IPS-NIHi7 (cell line): ENCODE measurements at regions not wholly inside any gene's neighbourhood (a gene's known extent, or its start where the extent isn't known, plus 50 kb on each side); places are given as distances from the start of the nearest gene placed in this dataset.

ENCODE experiments used
- DNase-seq: peaks from one replicate; pipeline ENCODE4 v3.0.0; 2012; ENCODE audit warnings: mixed read lengths; ENCODE audit errors: extremely low spot score

DNA sequence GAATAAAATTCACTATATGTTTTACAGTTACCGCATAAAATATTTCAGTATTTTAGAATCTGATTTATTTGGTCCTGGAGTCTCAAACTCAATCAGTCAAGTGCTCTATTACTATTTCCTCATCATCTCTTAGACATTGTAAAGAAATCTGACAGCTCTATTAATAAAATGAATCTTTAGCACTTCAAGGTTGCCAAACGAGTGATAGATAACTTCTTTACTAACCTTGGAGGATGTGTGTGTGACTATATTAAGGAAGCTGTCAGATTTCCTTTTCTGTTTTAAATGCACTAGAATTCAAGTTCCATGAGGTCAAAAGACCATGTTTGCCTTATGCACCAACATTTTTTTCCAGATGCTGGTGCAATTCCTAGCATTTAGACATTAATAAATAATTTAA, 389.8 kb upstream of the AZI2 start:
- no peak for DNase-seq

DNA sequence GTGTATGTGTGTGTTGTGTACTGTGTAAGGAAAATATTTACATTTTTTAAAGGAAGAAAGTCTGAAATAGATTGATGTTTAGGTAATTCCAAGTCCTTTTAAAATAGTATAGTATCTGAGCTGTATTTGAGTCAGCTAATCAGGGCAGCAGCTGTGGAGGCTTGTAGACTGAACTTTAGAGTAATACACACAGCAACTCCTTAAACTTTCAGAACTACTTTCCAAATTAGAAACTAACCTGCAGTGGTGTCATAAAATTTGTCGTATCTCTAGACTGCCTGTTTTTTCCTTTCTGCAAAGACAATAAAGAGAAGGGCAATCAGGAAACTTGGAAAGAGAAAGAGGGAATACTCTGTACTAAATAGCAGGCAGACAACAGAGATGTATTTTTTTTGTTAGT, 391.0 kb upstream of the AZI2 start:
- no peak for DNase-seq

- no peak for DNase-seq
These were observed 394.6 kb upstream of the AZI2 start for GRCh38 chr3:28743271-28743670.

DNA sequence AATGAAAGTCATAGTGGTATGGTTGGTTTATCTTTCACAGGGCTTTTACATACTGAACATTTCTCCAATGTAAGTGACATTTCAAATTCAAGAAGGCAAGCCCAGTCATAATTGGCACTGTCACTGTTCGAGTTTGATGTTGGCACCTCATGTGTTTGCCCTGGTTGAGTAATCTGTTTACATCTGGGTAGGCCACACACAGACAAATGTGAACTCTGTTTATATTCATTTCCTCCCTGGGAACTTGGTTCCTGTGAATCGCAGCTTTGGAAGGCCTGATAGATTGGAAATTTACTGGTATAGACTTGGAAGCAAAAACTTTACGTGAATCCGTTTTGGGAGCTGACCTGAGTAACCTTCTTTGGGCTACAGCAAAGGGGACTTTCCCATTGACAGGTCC, 395.2 kb upstream of the AZI2 start:
- DNase-seq = no peak

GRCh38 chr3:28745436-28745835, 396.8 kb upstream of the AZI2 start:
- DNase-seq = no peak

DNA sequence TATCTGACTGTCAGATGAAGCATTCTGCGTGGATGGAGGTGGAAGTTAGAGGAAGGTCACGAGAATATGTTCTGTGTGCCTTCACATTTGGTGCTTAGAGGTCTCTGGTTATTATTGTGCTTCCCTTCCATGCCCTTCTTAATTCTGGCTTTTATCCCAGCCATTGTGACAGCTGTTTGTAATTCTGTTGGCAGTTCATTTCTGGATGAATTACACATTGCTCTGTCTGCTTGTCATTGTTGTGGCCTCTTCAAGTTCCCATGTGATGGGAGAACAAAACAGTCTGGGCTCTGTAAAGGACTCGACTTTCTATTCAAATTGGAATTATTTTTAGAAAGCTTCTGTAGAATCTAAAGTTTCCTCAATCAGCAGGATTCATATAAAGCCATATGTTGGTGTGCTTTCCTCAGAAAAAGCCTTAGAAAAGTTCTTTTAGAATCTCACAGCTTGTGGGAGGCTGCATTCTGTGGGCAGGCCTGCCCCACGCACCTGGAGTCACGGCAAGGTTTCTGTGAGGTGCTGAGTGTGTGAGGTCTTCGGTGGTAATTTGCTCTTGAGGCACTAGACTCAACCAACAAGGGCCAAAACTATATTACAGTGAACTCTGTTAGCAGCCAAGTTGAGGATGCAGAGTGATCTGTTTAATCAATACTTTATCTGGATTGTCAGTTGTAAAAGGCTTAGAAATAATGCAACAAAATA, 397.4 kb upstream of the AZI2 start:
- no peak for DNase-seq

DNA sequence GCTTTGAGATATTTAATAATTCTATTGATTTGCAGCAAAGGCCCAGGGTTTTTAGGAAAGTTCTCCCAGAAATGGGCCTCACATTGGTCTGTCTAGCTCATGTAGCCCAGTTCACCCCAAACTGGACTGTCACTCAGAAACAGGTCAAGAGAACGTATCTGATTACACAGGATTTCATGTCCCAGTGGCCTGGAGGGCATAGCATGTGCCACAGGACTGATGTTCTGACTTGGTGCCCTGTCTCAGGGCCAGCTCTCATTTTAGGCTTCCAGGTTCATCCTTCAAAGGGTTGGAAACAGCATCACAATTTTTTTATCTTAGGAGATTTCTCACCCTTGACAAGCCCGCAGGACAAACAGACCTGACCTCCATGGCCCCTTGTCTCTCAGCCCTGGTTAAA, 398.4 kb upstream of the AZI2 start:
- no peak for DNase-seq

DNA sequence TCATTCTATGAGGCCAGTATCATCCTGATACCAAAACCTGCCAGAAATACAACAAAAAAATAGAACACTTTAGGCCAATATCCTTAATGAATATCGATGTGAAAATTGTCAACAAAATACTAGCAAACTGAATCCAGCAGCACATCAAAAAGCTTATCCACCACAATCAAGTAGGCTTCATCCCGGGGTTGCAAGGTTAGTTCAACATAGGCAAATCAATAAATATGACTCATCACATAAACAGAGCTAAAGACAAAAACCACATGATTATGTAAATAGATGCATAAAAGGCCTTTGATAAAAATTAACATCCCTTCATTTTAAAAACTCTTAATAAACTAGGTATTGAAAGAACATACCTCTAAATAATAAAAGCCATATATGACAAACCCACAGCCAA, 403.2 kb upstream of the AZI2 start:
- DNase-seq = no peak

GRCh38 chr3:28752290-28752689, 403.7 kb upstream of the AZI2 start:
- DNase-seq = no peak

GRCh38 chr3:28756056-28756455, 407.4 kb upstream of the AZI2 start:
- no peak for DNase-seq

DNA sequence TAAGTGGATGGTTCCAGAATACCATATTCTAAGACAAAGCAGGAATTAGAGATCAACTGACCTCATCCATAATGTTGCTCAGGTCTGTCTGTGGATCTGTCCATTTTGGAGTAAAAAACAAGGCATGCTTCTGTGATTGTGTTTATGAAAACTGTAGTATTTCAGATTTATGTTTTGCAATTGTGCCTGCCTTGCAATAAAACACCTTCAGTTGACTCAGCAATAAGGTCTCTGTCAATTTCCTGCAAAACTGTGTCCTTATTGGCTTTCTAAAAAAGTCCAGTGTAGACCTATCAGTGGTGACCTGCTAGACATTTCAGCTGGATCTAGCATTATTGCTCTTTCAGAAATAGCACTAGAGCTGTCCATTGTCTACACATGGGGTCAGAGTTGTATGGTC, 409.5 kb upstream of the AZI2 start:
- no peak for DNase-seq

- no peak for DNase-seq
These were observed 412.8 kb upstream of the AZI2 start for GRCh38 chr3:28761375-28761774.

GRCh38 chr3:28765194-28765593, 416.6 kb upstream of the AZI2 start:
- no peak for DNase-seq

DNA sequence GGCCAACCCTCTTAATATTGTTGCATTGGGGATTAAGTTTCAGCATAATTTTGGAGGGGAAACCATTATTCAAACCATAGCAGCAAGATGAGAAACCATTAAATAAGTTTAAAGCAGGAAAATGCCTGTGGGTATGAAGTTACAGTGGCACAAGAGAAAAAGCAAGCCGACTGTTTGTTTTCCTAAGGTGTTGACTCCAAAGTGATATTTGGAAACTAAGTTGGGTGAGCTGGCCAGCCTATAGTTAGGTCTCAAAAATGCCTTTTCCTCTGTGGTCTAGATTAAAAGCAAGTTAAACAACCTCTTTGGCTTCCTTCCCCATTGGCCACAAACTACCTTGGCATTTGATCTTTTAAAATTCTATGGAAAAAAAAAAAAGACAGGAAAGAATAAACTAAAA, 419.8 kb upstream of the AZI2 start:
- no peak for DNase-seq

DNA sequence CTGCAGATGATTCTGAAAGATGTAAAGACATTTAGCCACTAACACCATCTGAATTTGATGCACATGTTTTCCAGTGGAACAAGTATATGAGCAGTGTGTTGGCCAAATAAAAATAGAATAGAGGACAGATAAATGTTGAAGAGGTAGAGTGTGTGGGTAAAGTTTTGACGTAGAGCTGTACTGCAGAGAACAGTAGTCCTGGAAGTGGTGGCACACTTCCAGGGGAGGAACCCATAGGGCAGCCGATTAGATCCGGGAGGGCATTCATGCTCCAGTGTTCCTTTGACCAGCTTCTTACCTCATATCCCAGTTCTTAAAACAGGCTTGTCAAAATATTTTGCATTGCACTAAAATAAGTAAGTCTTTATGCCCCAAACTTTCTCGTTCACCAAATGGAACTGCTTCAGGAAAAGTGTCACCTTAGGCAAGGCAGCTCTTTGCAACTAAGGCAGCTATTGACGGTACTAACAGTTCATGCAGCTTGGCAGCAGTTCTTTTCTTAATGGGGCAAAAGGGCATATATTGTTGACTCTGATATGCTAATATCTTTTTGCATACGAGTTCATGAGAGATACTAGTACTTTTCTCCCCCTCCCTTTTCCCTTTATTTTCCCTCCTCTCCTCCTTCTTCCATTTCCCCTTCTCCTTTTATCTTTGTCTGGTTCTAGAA, 429.3 kb upstream of the AZI2 start:
- DNase-seq = no peak

- DNase-seq = no peak
These were observed 431.9 kb upstream of the AZI2 start for GRCh38 chr3:28780480-28780879.

DNA sequence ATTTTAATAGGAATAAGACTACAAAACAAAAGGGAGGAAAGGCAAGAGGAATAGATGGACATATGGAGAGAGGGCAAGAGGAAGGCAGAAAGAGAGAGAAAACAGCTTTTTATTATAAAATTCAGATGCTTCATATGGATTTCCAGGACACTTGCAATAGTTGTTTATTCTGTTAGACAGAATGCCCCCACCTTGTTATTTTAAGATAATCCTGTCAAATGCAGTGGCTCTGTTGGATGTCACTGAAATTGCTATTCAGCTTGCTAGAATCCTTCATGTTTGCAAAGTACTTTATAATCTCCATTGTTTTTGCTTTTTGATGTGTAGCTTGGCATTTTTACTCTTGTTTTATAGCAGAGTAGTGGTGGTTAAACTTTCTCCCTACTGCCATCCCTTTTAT, 432.4 kb upstream of the AZI2 start:
- DNase-seq = no peak

- no peak for DNase-seq
These were observed 437.8 kb upstream of the AZI2 start for GRCh38 chr3:28786446-28786845.

GRCh38 chr3:28788571-28788970, 439.9 kb upstream of the AZI2 start:
- no peak for DNase-seq

DNA sequence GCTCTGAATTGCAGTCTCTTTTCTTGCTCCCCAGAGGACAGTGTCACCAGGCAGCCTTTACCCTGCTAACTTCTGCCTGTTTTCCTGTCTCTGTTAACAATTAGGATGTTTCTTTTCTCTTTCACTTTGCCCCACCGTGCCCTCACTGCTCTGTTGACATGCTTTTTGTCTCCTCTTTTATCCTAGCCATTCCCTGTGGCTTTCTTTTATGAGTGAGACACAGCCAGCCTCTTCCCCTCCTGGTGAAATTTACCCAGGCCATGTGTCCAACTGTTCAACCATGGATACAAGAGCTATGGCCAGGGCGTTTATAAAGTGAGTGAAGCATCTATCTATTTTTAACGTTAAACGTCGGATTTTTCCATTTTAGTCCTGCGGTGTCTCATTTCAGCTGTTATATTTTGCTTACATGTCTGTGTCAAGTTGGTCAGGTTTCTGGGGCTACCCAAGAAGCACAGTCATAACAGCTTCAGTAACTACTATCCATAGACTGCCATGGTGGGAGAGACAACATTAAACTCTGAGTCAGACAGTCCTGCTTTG, 443.2 kb upstream of the AZI2 start:
- peak; percentile 17 for DNase-seq

DNA sequence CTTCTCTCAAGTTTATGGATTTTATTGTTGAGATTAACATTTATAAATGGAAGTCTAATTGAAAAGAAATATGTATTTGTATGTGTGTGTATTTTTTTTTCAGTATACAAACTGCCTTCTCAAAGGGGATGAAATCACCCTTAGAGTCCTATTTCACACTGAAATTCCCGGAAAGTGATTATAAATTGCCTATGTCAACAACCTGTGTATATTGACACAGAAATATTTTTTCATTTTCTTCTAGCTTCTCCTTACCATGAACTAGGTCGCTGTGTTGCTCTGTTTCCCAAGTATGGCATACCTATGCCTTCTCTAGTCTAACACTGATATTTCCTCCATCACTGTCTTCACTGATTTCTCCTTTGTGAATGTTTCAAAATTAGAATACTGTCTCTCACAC, 444.0 kb upstream of the AZI2 start:
- DNase-seq = no peak

- DNase-seq = peak; percentile 19
These were observed 450.5 kb upstream of the AZI2 start for GRCh38 chr3:28799084-28799483.

DNA sequence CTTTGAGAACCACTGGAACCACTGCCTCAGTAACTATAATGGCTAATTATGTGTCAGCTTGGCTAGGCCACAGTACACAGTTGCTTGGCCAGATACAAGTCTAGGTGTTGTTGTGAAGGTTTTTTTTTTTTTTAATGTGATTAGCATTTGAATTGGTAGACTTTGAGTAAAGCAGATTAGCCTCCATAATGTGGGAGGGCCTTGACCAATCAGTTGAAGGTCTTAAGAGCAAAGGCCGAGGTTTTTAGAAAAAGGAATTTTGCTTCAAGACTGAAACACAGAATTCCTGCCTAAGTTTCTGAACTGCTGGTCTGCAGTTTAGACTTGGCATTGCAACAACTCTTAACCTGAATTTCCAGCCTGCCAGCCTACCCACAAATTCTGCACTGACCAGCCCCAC, 451.6 kb upstream of the AZI2 start:
- no peak for DNase-seq

DNA sequence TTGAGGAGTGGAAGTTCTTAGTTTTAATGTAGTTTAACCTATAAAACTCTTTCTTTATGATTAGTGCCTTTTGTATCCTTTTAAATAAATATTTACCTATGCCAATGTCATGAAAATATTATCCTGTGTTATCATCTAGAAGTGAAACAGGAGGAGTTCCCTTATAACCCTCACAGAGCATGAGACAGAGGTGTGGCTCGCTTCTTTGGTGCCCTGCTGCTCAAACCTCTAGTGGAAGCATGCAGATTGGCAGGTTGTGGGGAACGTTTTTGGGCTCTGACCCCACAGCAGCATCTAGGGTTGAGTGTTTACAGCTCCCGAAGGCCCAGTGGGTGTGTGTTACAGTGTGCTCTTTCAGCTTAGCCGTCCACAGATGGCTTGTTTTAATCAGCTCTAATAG, 459.4 kb upstream of the AZI2 start:
- no peak for DNase-seq
